Fibroblast of peridontal ligament (primary cell): ENCODE measurements at regions not wholly inside any gene's neighbourhood (a gene's known extent, or its start where the extent isn't known, plus 50 kb on each side); places are given as distances from the start of the nearest gene placed in this dataset.
"Not testable (repeated sequence)": the region's sequence is repeated elsewhere in the genome, so short reads cannot be mapped to it uniquely, and the experiment has no call there.

Experiments
- DNase-seq: peaks from one replicate; pipeline ENCODE4 v3.0.0-alpha.2; 2010; ENCODE audit errors: extremely low read depth

- not testable (repeated sequence) for DNase-seq
Measured at GRCh38 chr9:64813072-64813471, 471.9 kb downstream of the FOXD4L5 start.

- not testable (repeated sequence) for DNase-seq
Measured at GRCh38 chr9:64778667-64779066, 506.3 kb downstream of the FOXD4L5 start.

- DNase-seq, result not testable (repeated sequence)
Measured at GRCh38 chr9:64776269-64776668, 508.7 kb downstream of the FOXD4L5 start.

GRCh38 chr9:64774813-64775793 lies 509.9 kb downstream of the FOXD4L5 start:
- DNase-seq, result peak; percentile 5

- not testable (repeated sequence) for DNase-seq
Measured at GRCh38 chr9:64774004-64774812, 510.8 kb downstream of the FOXD4L5 start.

GRCh38 chr9:64773491-64773931 lies 511.5 kb downstream of the FOXD4L5 start:
- no peak for DNase-seq

GRCh38 chr9:64772751-64773331 lies 512.2 kb downstream of the FOXD4L5 start:
- not testable (repeated sequence) for DNase-seq

- DNase-seq, result peak; percentile 4
Measured at GRCh38 chr9:64772123-64772736, 512.8 kb downstream of the FOXD4L5 start.
